OCI-LY3 (cell line): ENCODE measurements at regions not wholly inside any gene's neighbourhood (a gene's known extent, or its start where the extent isn't known, plus 50 kb on each side); places are given as distances from the start of the nearest gene placed in this dataset.
A peak's percentile ranks its signal among the peaks of the same experiment; 100 is the strongest.
"Not testable (repeated sequence)": the region's sequence is repeated elsewhere in the genome, so short reads cannot be mapped to it uniquely, and the experiment has no call there.

ENCODE experiments used
- H2AFZ ChIP-seq: fragments of 200-600, 300-600 bp; shearing (Covaris generic); 2 replicates; pipeline ENCODE4 v1.6.0; 2014; ENCODE audit warnings: antibody characterized with exemption, low read depth, low read length
- H3K27ac ChIP-seq: fragments of 200-600, 300-600 bp; sonication (generic); 2 replicates; pipeline ENCODE4 v1.5.1; 2014; ENCODE audit warnings: mild to moderate bottlenecking, low read length, moderate library complexity, mixed read lengths
- H3K27me3 ChIP-seq: fragments of 200-600, 300-600 bp; sonication (generic); 2 replicates; pipeline ENCODE4 v1.6.1; 2014; ENCODE audit warnings: low read depth, low read length, mixed read lengths
- H3K36me3 ChIP-seq: fragments of 200-600, 300-600 bp; sonication (generic); replicated peaks from 2 replicates; pipeline ENCODE3; 2014; ENCODE audit warnings: low read depth, low read length, mixed read lengths
- H3K4me1 ChIP-seq: fragments of 300-600, 200-600 bp; sonication (generic); 2 replicates; pipeline ENCODE4 v1.6.1; 2014; ENCODE audit warnings: low read length, mixed read lengths
- H3K4me2 ChIP-seq: fragments of 200-600, 300-600 bp; sonication (generic); 2 replicates; pipeline ENCODE4 v1.6.1; 2014; ENCODE audit warnings: low read length, mixed read lengths
- H3K4me3 ChIP-seq: fragments of 300-600, 200-600 bp; sonication (generic); 2 replicates; pipeline ENCODE4 v1.5.1; 2014; ENCODE audit warnings: antibody characterized with exemption, mild to moderate bottlenecking, low read length, moderate library complexity
- H3K79me2 ChIP-seq: fragments of 300-600, 200-600 bp; shearing (Covaris generic); 2 replicates; pipeline ENCODE4 v1.6.1; 2014; ENCODE audit warnings: mild to moderate bottlenecking, low read length, mixed read lengths
- H3K9ac ChIP-seq: fragments of 300-600, 200-600 bp; shearing (Covaris generic); 2 replicates; pipeline ENCODE4 v1.6.0; 2014; ENCODE audit warnings: mild to moderate bottlenecking, low read length, moderate library complexity
- H3K9me3 ChIP-seq: fragments of 200-600, 300-600 bp; shearing (Covaris generic); 2 replicates; pipeline ENCODE4 v1.6.1; 2014; ENCODE audit warnings: low read length, mixed read lengths; ENCODE audit not compliant: insufficient read depth
- H4K20me1 ChIP-seq: fragments of 200-600, 300-600 bp; sonication (generic); 2 replicates; pipeline ENCODE4 v1.6.1; 2016; ENCODE audit warnings: low read length, mixed read lengths; ENCODE audit not compliant: insufficient read depth
- CTCF ChIP-seq: fragments of 200-600, 300-600 bp; sonication (generic); IDR thresholded peaks from 2 replicates; pipeline ENCODE4 v1.5.1; 2014; ENCODE audit warnings: antibody characterized with exemption, low read length, low read depth
- EZH2phosphoT487 ChIP-seq: fragments of 200-600 bp; shearing (Covaris generic); IDR thresholded peaks from 2 replicates; pipeline ENCODE4 v1.6.1; 2018; ENCODE audit warnings: antibody characterized with exemption, mixed run types, low read depth

GRCh38 chr2:145750144-145750543, 1230.2 kb upstream of the ZEB2 start:
- H3K4me1 ChIP-seq: peaks cover 66% of the 10 kb centered on the region
- no peak overlapping the region for H2AFZ ChIP-seq
- H3K9ac ChIP-seq: peak overlapping the region; percentile 43
- H3K9me3 ChIP-seq: no peaks in the 10 kb centered on the region
- TF ChIP-seq CTCF: no peak
- TF ChIP-seq EZH2phosphoT487: no peak
- peak overlapping the region; percentile 78 for H3K4me2 ChIP-seq
- H4K20me1 ChIP-seq: peaks cover 5% of the 10 kb centered on the region; the same call in 1 of the 2 replicates
- peak overlapping the region; percentile 62 for H3K27ac ChIP-seq
- peak overlapping the region; percentile 48 for H3K4me3 ChIP-seq
- peaks cover 25% of the 10 kb centered on the region for H3K27me3 ChIP-seq
- no peaks in the 10 kb centered on the region for H3K79me2 ChIP-seq
- no peaks in the 10 kb centered on the region for H3K36me3 ChIP-seq

GRCh38 chr2:145749556-145749955, 1229.6 kb upstream of the ZEB2 start:
- Histone ChIP-seq H2AFZ (no peak overlapping the region), H3K4me3 (peak overlapping the region; percentile 25), H3K27me3 (peaks cover 23% of the 10 kb centered on the region), H3K9ac (peak overlapping the region; percentile 6; the same call in 1 of the 2 replicates), H4K20me1 (peaks cover 5% of the 10 kb centered on the region; the same call in 1 of the 2 replicates), H3K36me3 (no peaks in the 10 kb centered on the region), H3K79me2 (no peaks in the 10 kb centered on the region), H3K4me1 (peaks cover 72% of the 10 kb centered on the region), H3K27ac (peak overlapping the region; percentile 62), H3K4me2 (peak overlapping the region; percentile 78), H3K9me3 (no peaks in the 10 kb centered on the region)
- no peak for TF ChIP-seq CTCF
- TF ChIP-seq EZH2phosphoT487: no peak

- Histone ChIP-seq H3K4me3 (peak overlapping the region; percentile 20; the same call in 1 of the 2 replicates), H3K27me3 (peaks cover 22% of the 10 kb centered on the region), H3K36me3 (no peaks in the 10 kb centered on the region), H3K4me1 (peaks cover 78% of the 10 kb centered on the region), H2AFZ (no peak overlapping the region), H3K4me2 (peak overlapping the region; percentile 78), H3K9ac (no peak overlapping the region), H3K27ac (no peak overlapping the region), H4K20me1 (peaks cover 5% of the 10 kb centered on the region; the same call in 1 of the 2 replicates), H3K79me2 (no peaks in the 10 kb centered on the region), H3K9me3 (no peaks in the 10 kb centered on the region)
- TF ChIP-seq EZH2phosphoT487 (0 out of 2 replicates have a peak, but pooled peaks have one; percentile 47), CTCF (no peak)
These were observed 1229.0 kb upstream of the ZEB2 start for GRCh38 chr2:145748927-145749326.

GRCh38 chr2:145747715-145748114, 1227.8 kb upstream of the ZEB2 start:
- Histone ChIP-seq H3K9me3 (no peaks in the 10 kb centered on the region), H3K36me3 (no peaks in the 10 kb centered on the region), H3K4me1 (peaks cover 85% of the 10 kb centered on the region), H3K79me2 (no peaks in the 10 kb centered on the region), H4K20me1 (peaks cover 5% of the 10 kb centered on the region; the same call in 1 of the 2 replicates), H2AFZ (no peak overlapping the region), H3K4me3 (no peak overlapping the region), H3K9ac (no peak overlapping the region), H3K4me2 (peak overlapping the region; percentile 16; the same call in 1 of the 2 replicates), H3K27me3 (peaks cover 19% of the 10 kb centered on the region), H3K27ac (no peak overlapping the region)
- TF ChIP-seq EZH2phosphoT487 (no peak), CTCF (no peak)

- H4K20me1 ChIP-seq, H3K36me3 ChIP-seq, H3K9ac ChIP-seq, H3K79me2 ChIP-seq, H3K9me3 ChIP-seq, H2AFZ ChIP-seq: not testable (repeated sequence)
- Histone ChIP-seq H3K4me1 (peaks cover 86% of the 10 kb centered on the region), H3K27me3 (peaks cover 19% of the 10 kb centered on the region), H3K27ac (peak overlapping the region; percentile 58; the same call in 1 of the 2 replicates), H3K4me3 (peak overlapping the region; percentile 42; the same call in 1 of the 2 replicates), H3K4me2 (peak overlapping the region; percentile 65)
These were observed 1225.4 kb upstream of the ZEB2 start for GRCh38 chr2:145745387-145745721.
